ENCODE measurements at regions not wholly inside any gene's neighbourhood (a gene's known extent, or its start where the extent isn't known, plus 50 kb on each side); places are given as distances from the start of the nearest gene placed in this dataset.

GRCh38 chr5:72615061-72615460 lies 107.9 kb upstream of the ZNF366 start:
- DNase-seq, result no peak

DNA sequence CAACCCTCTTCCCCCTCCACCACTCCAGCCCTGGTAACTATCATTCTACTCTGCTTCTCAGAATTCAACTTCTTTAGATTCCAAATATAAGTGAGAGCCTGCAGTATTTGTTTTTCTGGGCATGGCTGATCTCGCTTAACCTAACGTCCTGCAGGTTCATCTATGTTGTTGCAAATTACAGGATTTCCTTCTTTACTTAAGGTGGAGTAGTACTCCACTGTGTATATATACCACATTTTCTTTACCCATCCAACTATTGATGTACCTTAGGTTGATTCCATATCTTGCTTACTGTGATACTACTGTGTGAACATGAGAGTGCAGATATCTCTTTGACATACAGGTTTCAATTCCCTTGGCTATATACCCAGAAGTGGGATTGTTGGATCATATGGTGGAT lies 106.3 kb upstream of the ZNF366 start:
- DNase-seq, result no peak

DNA sequence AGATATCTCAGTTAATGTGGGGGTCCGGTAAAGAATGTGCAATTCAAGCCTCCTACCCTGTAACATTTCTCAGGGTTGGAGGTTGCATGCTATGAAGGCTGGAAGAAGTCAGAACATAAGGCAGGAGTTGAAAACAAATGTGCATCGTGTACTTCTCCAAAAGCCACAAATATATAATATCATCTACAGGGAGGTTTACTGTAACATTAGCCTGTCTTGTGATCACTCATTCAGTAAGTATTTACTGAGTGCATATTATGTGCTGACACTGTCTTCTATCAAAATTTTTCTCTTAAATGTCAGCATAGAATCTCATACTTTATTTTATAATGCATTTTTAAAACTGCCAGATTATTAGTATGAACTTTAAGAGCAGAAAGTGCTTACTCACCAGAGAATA lies 105.6 kb upstream of the ZNF366 start:
- no peak for DNase-seq

GRCh38 chr5:72611118-72611730 lies 104.0 kb upstream of the ZNF366 start:
- DNase-seq, result peak; percentile 45 to 53

GRCh38 chr5:72608926-72609325 lies 101.7 kb upstream of the ZNF366 start:
- no peak for DNase-seq

- no peak for DNase-seq
Observed at GRCh38 chr5:72608297-72608696, 101.1 kb upstream of the ZNF366 start.

- no peak for DNase-seq
Observed at GRCh38 chr5:72607381-72607780, 100.2 kb upstream of the ZNF366 start.

DNA sequence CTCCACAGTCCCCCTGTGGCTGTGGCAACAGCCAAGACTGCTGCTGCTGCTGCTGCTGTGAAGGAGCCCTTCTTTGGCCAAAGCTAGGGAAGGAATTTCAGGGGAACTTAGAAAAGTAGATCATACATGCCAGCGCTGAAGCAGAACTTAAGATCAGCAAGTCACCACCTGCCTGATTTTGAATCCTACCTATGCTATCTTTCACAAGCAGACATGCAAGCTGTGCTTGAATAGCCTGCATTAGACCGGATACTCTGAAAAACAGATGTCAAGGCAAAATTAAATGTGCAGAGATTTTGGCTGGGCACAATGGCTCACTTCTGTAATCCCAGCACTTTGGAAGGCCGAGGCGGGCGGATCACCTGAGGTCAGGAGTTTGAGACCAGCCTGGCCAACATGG lies 99.3 kb upstream of the ZNF366 start:
- no peak for DNase-seq

- no peak for DNase-seq
Observed at GRCh38 chr5:72605632-72606031, 98.4 kb upstream of the ZNF366 start.

DNA sequence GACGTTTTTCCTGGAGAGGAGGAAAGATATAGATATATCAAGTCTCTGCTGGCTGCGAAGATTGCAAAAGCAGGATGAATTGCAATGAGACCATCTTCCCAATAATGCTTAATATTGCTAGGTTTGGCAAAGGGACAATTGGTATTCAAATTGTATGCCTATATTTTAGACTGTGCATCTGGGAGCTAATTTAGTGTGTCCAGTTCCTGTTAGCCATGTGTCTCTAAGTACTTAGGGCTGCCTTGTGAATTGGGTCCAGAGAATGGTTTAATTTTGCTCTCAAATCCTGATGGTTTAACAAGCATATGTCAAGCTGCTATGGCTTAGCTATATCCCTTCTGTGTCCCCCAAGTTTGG lies 97.6 kb upstream of the ZNF366 start:
- no peak for DNase-seq

DNA sequence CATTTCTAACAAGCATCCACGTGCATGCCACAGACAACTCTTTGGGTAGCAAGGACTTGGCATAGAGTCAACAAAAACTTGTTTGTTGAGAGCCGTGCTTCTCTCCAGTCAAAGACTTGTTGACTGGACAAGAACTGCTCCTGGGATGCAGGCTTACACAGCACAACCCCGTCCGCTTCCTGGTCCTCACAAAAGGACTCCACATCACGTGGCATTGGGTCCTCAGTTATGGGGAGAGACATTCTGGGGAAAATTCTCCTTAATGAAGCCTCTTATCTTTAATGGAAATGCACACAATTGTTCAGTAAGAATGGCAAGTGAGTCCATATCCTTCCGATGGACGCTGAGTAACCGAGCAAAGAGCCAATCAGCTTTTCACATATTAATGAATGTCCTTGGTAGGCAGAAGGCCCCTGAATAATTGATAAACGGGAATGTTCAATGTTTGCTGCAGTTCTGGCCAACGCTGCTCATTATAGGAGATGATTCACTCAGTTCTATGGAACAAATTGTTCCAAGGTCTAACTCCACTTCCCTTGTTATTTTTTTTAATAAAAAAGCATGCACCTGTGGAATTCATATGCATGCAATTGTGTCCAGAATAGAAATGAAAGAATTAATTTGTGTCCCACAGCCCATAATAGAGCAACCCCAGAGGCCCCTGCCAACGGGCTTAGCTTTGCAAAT lies 97.0 kb upstream of the ZNF366 start:
- DNase-seq, result no peak

GRCh38 chr5:72602696-72603685 lies 95.8 kb upstream of the ZNF366 start:
- DNase-seq, result no peak

DNA sequence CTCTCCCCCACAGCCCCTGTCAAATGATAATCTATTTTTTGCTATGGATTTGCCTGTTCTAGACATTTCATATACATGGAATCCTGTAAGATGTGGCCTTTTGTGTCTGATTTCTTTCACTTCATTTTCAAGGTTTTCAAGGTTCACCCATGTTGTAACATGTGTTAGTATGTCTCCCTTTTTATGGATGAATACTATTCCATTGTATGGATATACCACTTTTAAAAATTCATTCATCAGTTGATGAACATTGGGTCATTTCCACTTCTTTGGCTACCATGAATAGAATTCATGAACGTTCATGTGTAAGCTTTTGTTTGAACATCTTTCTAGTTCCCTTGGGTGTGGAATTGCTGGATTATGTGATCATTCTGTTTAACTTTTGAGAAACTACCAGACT lies 94.7 kb upstream of the ZNF366 start:
- DNase-seq, result no peak

DNA sequence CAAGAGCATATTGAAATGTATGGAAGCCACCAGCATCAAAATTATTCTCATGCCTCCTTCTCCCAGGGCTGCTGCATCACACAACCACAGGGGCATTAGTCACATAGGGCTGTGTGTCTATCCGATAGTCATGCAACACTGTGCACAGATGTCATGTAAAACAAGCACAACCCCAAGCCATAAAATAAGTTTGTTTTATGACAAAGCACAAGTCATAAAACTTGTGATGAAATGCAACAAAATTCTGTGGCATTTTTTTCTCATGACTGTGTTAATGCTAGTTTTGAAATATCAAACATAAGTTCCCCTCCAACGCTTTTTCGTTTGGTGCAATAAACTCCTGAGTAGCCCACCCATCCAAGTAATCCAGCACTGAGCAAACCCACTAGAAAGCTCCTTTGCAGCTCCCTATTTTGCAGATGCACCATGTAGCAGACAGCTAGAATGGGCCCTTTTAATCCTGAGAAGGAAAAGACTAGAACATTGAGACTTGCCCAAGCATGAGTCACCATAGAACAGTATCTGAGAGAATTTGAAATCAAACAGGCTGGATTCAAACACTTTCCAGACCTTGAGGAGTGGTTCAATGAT lies 93.3 kb upstream of the ZNF366 start:
- no peak for DNase-seq

DNA sequence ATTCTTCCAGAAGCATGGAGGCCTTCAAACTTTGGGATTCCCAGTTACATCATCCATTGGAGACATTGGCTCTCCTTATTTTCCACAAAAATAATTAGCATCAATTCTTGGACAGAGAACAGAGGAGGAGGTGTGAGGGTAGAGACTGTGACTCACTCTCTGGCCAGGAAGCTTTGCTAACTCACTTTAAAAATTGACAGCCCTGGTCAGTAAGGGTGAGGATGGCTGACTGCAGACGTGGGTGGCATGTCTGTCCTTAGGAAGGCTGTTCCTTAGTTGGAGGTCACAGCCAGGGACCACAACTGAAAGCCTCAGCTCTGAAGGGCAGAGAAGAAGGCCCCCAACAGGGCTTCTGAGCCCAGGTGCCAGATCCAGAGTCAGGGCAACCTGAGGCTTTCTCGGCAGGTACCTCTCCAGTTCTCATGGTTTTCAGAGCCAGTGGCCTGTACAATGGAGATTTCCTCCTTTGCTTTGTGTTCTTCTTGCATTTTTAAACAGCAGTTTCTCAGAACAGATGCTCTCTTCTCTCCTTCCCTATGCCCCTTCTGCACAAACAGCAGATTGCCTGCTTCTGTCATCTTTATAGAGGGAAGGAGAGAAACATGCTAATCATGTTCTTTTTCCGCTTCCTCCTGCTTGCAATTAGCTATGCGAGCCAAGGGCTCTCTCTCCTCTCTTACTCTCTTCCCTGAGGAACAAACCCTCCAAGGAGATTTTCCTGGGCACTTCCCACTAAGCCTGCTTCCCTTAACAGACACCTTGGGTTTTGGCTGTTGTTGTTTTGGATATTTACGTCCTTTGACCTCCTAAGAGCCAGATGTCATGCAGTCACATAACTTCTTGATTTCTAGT lies 92.5 kb upstream of the ZNF366 start:
- no peak for DNase-seq

DNA sequence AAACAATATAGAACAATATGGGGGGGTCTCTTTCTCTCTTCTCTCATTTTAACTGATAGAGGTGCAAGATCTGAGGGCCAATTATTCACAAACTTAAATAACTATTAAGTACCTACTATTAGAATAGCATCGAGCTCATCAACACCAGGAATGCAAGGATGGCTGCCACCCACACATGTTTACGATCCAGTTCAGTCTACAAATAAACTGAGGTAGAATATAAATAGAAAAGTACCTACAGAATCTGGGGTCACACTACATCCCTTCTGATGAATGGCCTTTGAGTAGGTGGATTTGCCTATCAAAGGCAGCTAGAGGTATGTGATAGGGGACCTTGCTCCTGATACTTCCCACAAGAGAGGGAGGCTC lies 91.8 kb upstream of the ZNF366 start:
- no peak for DNase-seq

DNA sequence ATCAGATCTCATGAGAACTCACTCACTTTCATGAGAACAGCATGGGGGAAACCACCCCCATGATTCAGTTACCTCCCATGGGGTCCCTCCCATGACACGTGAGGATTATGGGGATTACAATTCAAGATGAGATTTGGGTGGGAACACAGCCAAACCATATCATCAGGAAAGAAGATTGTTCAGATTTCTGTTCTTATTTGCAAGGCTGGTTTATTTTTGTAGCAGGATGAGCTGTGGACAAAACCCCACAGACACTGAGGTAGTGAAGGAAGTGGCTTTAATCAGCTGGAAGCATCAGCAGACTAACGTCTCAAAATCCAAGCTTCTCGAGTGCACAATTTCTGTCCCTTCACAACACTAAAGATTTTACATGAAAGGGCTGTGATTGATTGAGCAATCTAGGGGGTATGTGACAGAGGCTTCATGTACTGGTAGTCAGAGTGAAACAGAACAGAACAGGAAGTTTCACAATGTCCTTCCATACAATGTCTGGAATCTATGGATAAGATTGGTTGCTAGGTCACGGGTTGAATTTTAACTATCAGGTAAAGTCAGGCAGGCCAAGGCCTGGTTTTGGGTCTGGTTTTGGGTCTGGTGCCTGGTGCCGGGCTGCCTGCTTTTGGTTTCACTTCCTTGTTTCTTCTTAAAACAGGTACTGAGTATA lies 91.3 kb upstream of the ZNF366 start:
- DNase-seq, result no peak

GRCh38 chr5:72597456-72597948 lies 90.3 kb upstream of the ZNF366 start:
- no peak for DNase-seq

- no peak for DNase-seq
Observed at GRCh38 chr5:72596956-72597355, 89.7 kb upstream of the ZNF366 start.

DNA sequence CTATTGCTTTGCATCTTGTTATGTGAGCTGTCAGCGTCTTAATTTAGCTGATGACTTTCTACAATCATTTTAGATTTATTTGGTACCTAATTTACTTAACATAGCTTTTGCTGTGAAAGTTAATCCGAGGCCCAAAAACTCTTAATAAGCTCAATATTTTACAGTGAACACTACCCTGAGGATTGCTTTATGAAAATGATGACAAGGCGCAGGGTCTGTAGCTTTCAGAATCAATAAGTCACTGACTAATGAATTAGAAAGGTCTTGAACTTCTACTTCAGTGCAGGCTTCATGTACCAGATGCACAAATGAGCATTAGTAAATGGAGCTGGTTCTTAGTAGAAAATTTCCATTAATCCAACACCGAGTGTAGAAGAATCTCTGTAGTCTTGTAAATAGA lies 81.4 kb upstream of the ZNF366 start:
- no peak for DNase-seq

- DNase-seq, result no peak
Observed at GRCh38 chr5:72587661-72588308, 80.6 kb upstream of the ZNF366 start.
